ENCODE measurements at regions not wholly inside any gene's neighbourhood (a gene's known extent, or its start where the extent isn't known, plus 50 kb on each side); places are given as distances from the start of the nearest gene placed in this dataset.

- TF ChIP-seq, protein P1, sequence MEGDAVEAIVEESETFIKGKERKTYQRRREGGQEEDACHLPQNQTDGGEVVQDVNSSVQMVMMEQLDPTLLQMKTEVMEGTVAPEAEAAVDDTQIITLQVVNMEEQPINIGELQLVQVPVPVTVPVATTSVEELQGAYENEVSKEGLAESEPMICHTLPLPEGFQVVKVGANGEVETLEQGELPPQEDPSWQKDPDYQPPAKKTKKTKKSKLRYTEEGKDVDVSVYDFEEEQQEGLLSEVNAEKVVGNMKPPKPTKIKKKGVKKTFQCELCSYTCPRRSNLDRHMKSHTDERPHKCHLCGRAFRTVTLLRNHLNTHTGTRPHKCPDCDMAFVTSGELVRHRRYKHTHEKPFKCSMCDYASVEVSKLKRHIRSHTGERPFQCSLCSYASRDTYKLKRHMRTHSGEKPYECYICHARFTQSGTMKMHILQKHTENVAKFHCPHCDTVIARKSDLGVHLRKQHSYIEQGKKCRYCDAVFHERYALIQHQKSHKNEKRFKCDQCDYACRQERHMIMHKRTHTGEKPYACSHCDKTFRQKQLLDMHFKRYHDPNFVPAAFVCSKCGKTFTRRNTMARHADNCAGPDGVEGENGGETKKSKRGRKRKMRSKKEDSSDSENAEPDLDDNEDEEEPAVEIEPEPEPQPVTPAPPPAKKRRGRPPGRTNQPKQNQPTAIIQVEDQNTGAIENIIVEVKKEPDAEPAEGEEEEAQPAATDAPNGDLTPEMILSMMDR (conservative IDR thresholded peaks at IDR 0.05) = no peak
- Histone ChIP-seq H3K27me3 (ENCODE audit: control insufficient read depth, insufficient read depth, low read length, poor library complexity, severe bottlenecking) (no peaks in the 10 kb centered on the region), H3K9me3 (ENCODE audit: control insufficient read depth, low read length) (no peaks in the 10 kb centered on the region), H3K36me3 (ENCODE audit: control insufficient read depth, insufficient read depth, low read length) (no peaks in the 10 kb centered on the region), H3K4me3 (ENCODE audit: low read length) (no peak overlapping the region), H3K9ac (ENCODE audit: extremely low read depth, low read length, poor library complexity, severe bottlenecking) (no peak overlapping the region), H3K27ac (ENCODE audit: low read depth, low read length) (no peak overlapping the region), H3K4me1 (ENCODE audit: control insufficient read depth, insufficient read depth, low read length) (no peaks in the 10 kb centered on the region)
- H3K9me3 Mint-ChIP-seq = peaks cover 65% of the 10 kb centered on the region
- H3K27ac Mint-ChIP-seq = no peak overlapping the region
- no peaks in the 10 kb centered on the region for H3K36me3 Mint-ChIP-seq (ENCODE audit: low read depth)
- H3K4me3 Mint-ChIP-seq = no peak overlapping the region
- H3K4me1 Mint-ChIP-seq = no peaks in the 10 kb centered on the region
- 85% methylated on average over 3 to 6 of the region's 6 CpGs for WGBS, 2 experiments (ENCODE audit: insufficient coverage in 1 of 2, insufficient read length in 1 of 2)
- DNase-seq = no peak
- no peaks in the 10 kb centered on the region for H3K27me3 Mint-ChIP-seq (ENCODE audit: insufficient read depth)
Measured at GRCh38 chr2:88824951-88825350, 133.5 kb downstream of the RPIA start.

GRCh38 chr2:88826399-88826798 is 134.9 kb downstream of the RPIA start:
- WGBS, 2 experiments (ENCODE audit: insufficient coverage in 1 of 2, insufficient read length in 1 of 2) = 80 to 81% methylated on average over 4 of the region's 4 CpGs

GRCh38 chr2:88827821-88828220 is 136.3 kb downstream of the RPIA start:
- Mint-ChIP-seq H3K4me1 (no peaks in the 10 kb centered on the region), H3K27ac (no peak overlapping the region), H3K27me3 (ENCODE audit: insufficient read depth) (no peaks in the 10 kb centered on the region), H3K9me3 (peaks cover 56% of the 10 kb centered on the region), H3K36me3 (ENCODE audit: low read depth) (no peaks in the 10 kb centered on the region), H3K4me3 (no peak overlapping the region)
- no peak for DNase-seq
- Histone ChIP-seq H3K27me3 (ENCODE audit: control insufficient read depth, insufficient read depth, low read length, poor library complexity, severe bottlenecking) (no peaks in the 10 kb centered on the region), H3K4me3 (ENCODE audit: low read length) (no peak overlapping the region), H3K9ac (ENCODE audit: extremely low read depth, low read length, poor library complexity, severe bottlenecking) (no peak overlapping the region), H3K4me1 (ENCODE audit: control insufficient read depth, insufficient read depth, low read length) (no peaks in the 10 kb centered on the region), H3K36me3 (ENCODE audit: control insufficient read depth, insufficient read depth, low read length) (no peaks in the 10 kb centered on the region), H3K9me3 (ENCODE audit: control insufficient read depth, low read length) (no peaks in the 10 kb centered on the region), H3K27ac (ENCODE audit: low read depth, low read length) (no peak overlapping the region)
- 93% methylated on average over 6 of the region's 6 CpGs; no CpG with 5 or more reads in 1 of the 2 experiments for whole genome bisulfite sequencing, 2 experiments (ENCODE audit: insufficient coverage in 1 of 2, insufficient read length in 1 of 2)
- TF ChIP-seq, protein P1 (conservative IDR thresholded peaks at IDR 0.05) = no peak

More at GRCh38 chr2:88826399-88826798, 134.9 kb downstream of the RPIA start:
- no peak overlapping the region for H3K4me3 ChIP-seq (ENCODE audit: low read length)
- no peaks in the 10 kb centered on the region for H3K36me3 ChIP-seq (ENCODE audit: control insufficient read depth, insufficient read depth, low read length)
- H3K9ac ChIP-seq (ENCODE audit: extremely low read depth, low read length, poor library complexity, severe bottlenecking) = no peak overlapping the region
- no peaks in the 10 kb centered on the region for H3K27me3 ChIP-seq (ENCODE audit: control insufficient read depth, insufficient read depth, low read length, poor library complexity, severe bottlenecking)
- no peak for DNase-seq
- H3K27me3 Mint-ChIP-seq (ENCODE audit: insufficient read depth) = no peaks in the 10 kb centered on the region
- peaks cover 62% of the 10 kb centered on the region for H3K9me3 Mint-ChIP-seq
- H3K27ac Mint-ChIP-seq = no peak overlapping the region
- no peak overlapping the region for H3K4me3 Mint-ChIP-seq
- TF ChIP-seq, protein P1 (conservative IDR thresholded peaks at IDR 0.05) = no peak
- H3K4me1 Mint-ChIP-seq = no peaks in the 10 kb centered on the region
- H3K36me3 Mint-ChIP-seq (ENCODE audit: low read depth) = no peaks in the 10 kb centered on the region
- H3K27ac ChIP-seq (ENCODE audit: low read depth, low read length) = no peak overlapping the region
- H3K4me1 ChIP-seq (ENCODE audit: control insufficient read depth, insufficient read depth, low read length) = no peaks in the 10 kb centered on the region
- H3K9me3 ChIP-seq (ENCODE audit: control insufficient read depth, low read length) = no peaks in the 10 kb centered on the region
